ENCODE measurements at regions not wholly inside any gene's neighbourhood (a gene's known extent, or its start where the extent isn't known, plus 50 kb on each side); places are given as distances from the start of the nearest gene placed in this dataset.

DNA sequence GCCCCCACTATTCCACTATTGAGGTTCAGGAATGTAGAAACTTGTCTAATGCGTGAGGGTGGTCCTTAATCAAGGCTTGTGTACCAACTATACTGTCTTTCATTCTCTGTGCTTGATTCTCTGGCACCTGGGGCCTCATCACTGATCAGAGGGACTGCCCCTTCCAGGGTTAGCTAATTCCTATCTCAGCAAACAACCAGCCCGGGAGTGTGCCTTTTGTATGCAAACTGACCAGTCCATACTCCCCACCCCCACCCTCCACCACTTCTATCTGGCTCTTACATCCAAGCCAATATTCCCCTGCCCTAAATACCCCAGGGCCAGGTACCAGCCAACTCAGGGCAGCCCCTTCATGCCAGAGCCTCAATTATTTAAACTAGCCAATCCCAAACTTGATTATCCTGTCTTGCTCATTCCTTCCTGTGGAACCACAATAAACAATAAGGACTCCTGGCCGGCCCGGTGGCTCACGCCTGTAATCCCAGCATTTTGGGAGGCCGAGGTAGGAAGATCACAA is 59.3 kb downstream of the FTHL17 start:
- Histone ChIP-seq H3K14ac (replicated peaks; ENCODE audit: low read depth, low read length) (no peak overlapping the region), H4K91ac (ENCODE audit: insufficient read depth, low read depth, low read length) (no peak overlapping the region), H2BK15ac (ENCODE audit: low read depth, low read length) (no peak overlapping the region), H4K5ac (ENCODE audit: low read depth, low read length) (no peak overlapping the region), H3K27me3 (ENCODE audit: control insufficient read depth, insufficient read depth, low read length) (no peaks in the 10 kb centered on the region), H3K4ac (ENCODE audit: low read depth, low read length) (no peak overlapping the region), H3K9me1 (ENCODE audit: insufficient read depth, low read length) (no peaks in the 10 kb centered on the region), H2AFZ (replicated peaks; ENCODE audit: low read length, poor library complexity) (no peak overlapping the region), H2BK5ac (ENCODE audit: low read depth, low read length, poor library complexity, severe bottlenecking) (no peak overlapping the region), H3K9me3 (ENCODE audit: control insufficient read depth, insufficient read depth, low read length) (no peaks in the 10 kb centered on the region), H2AK9ac (replicated peaks; ENCODE audit: low read depth, low read length, poor library complexity) (no peak overlapping the region), H4K20me1 (ENCODE audit: insufficient read depth, low read length) (no peaks in the 10 kb centered on the region), H2AK5ac (ENCODE audit: low read depth, low read length) (no peak overlapping the region), H3K4me2 (ENCODE audit: low read depth, low read length) (no peak overlapping the region), H3K4me3 (ENCODE audit: insufficient read depth, low read depth, low read length) (no peak overlapping the region), H4K8ac (ENCODE audit: low read depth in 2 of 2, low read length in 2 of 2) (no peak overlapping the region), H3K27ac (ENCODE audit: insufficient read depth, low read length) (no peak overlapping the region), H3K9ac (ENCODE audit: low read depth, low read length) (no peak overlapping the region), H3K36me3 (ENCODE audit: control insufficient read depth, insufficient read depth, low read length) (no peaks in the 10 kb centered on the region), H3K79me1 (ENCODE audit: low read depth in 1 of 2, low read length in 2 of 2) (no peaks in the 10 kb centered on the region), H3K18ac (ENCODE audit: low read depth, low read length) (no peak overlapping the region), H2BK120ac (ENCODE audit: low read depth, low read length) (no peak overlapping the region), H2BK20ac (ENCODE audit: low read depth, low read length) (no peak overlapping the region), H3K23ac (ENCODE audit: low read depth, low read length) (no peak overlapping the region), H3K56ac (ENCODE audit: extremely low read depth, insufficient read depth, low read length) (no peak overlapping the region), H3K4me1 (ENCODE audit: control insufficient read depth, insufficient read depth, low read length) (no peaks in the 10 kb centered on the region)
- intact Hi-C loops (cut with micrococcal nuclease) = no loop called here
- 50% methylated on average over 1 of the region's 6 CpGs; no CpG with 5 or more reads in 1 of the 2 experiments for WGBS, 2 experiments (ENCODE audit: extremely low coverage in 2 of 2, insufficient read length in 1 of 2)
- in situ Hi-C loops (cut with MboI; ENCODE audit: low sequenced_read_pairs) = no loop called here
- CTCF ChIA-PET = no interaction called here
- POLR2A ChIA-PET (ENCODE audit: unreplicated experiment) = no interaction called here
- no TSS peak for BruUV-seq (replicated peaks)
- dilution Hi-C loops (cut with HindIII; ENCODE audit: low sequenced_read_pairs, unreplicated experiment) = no loop called here
- TF ChIP-seq, protein P1, sequence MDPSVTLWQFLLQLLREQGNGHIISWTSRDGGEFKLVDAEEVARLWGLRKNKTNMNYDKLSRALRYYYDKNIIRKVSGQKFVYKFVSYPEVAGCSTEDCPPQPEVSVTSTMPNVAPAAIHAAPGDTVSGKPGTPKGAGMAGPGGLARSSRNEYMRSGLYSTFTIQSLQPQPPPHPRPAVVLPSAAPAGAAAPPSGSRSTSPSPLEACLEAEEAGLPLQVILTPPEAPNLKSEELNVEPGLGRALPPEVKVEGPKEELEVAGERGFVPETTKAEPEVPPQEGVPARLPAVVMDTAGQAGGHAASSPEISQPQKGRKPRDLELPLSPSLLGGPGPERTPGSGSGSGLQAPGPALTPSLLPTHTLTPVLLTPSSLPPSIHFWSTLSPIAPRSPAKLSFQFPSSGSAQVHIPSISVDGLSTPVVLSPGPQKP (IDR thresholded peaks at IDR 0.05; ENCODE audit: borderline replicate concordance, low read depth, low read length) = no peak
- TF ChIP-seq RAD21 (IDR thresholded peaks at IDR 0.05; ENCODE audit: low read length) = no peak
- TF ChIP-seq MXI1 (IDR thresholded peaks at IDR 0.05; ENCODE audit: borderline replicate concordance, low read depth, low read length) = no peak
- TF ChIP-seq, protein P2, sequence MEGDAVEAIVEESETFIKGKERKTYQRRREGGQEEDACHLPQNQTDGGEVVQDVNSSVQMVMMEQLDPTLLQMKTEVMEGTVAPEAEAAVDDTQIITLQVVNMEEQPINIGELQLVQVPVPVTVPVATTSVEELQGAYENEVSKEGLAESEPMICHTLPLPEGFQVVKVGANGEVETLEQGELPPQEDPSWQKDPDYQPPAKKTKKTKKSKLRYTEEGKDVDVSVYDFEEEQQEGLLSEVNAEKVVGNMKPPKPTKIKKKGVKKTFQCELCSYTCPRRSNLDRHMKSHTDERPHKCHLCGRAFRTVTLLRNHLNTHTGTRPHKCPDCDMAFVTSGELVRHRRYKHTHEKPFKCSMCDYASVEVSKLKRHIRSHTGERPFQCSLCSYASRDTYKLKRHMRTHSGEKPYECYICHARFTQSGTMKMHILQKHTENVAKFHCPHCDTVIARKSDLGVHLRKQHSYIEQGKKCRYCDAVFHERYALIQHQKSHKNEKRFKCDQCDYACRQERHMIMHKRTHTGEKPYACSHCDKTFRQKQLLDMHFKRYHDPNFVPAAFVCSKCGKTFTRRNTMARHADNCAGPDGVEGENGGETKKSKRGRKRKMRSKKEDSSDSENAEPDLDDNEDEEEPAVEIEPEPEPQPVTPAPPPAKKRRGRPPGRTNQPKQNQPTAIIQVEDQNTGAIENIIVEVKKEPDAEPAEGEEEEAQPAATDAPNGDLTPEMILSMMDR (conservative IDR thresholded peaks at IDR 0.05; ENCODE audit: low read depth, low read length) = no peak
- ATAC-seq (ENCODE audit: low read depth) (no peak), DNase-seq (no peak)

All from IMR-90 (cell line).